ENCODE measurements at regions not wholly inside any gene's neighbourhood (a gene's known extent, or its start where the extent isn't known, plus 50 kb on each side); places are given as distances from the start of the nearest gene placed in this dataset.
A peak's percentile ranks its signal among the peaks of the same experiment; 100 is the strongest.

- no peak for DNase-seq (ENCODE audit: low read depth)
Measured at GRCh38 chr5:52498607-52499006, 289.1 kb upstream of the ITGA1 start.

- no peak for DNase-seq (ENCODE audit: low read depth)
Measured at GRCh38 chr5:52502460-52502999, 285.2 kb upstream of the ITGA1 start.

- DNase-seq (ENCODE audit: low read depth): no peak
Measured at GRCh38 chr5:52504584-52505240, 283.0 kb upstream of the ITGA1 start.

GRCh38 chr5:52517667-52518066 is 270.0 kb upstream of the ITGA1 start:
- DNase-seq (ENCODE audit: low read depth): no peak

- no peak for DNase-seq (ENCODE audit: low read depth)
Measured at GRCh38 chr5:52520171-52520570, 267.5 kb upstream of the ITGA1 start.

- no peak for DNase-seq (ENCODE audit: low read depth)
Measured at GRCh38 chr5:52521236-52521635, 266.5 kb upstream of the ITGA1 start.

GRCh38 chr5:52523701-52524100 is 264.0 kb upstream of the ITGA1 start:
- DNase-seq (ENCODE audit: low read depth): no peak

GRCh38 chr5:52531105-52531504 is 256.6 kb upstream of the ITGA1 start:
- no peak for DNase-seq (ENCODE audit: low read depth)

- no peak for DNase-seq (ENCODE audit: low read depth)
Measured at GRCh38 chr5:52543594-52543993, 244.1 kb upstream of the ITGA1 start.

- no peak for DNase-seq (ENCODE audit: low read depth)
Measured at GRCh38 chr5:52544738-52545137, 243.0 kb upstream of the ITGA1 start.

- no peak for DNase-seq (ENCODE audit: low read depth)
Measured at GRCh38 chr5:52554293-52554692, 233.4 kb upstream of the ITGA1 start.

- peak; percentile 4 for DNase-seq (ENCODE audit: low read depth)
Measured at GRCh38 chr5:52560366-52560765, 227.3 kb upstream of the ITGA1 start.

- no peak for DNase-seq (ENCODE audit: low read depth)
Measured at GRCh38 chr5:52562473-52562872, 225.2 kb upstream of the ITGA1 start.

GRCh38 chr5:52564587-52564986 is 223.1 kb upstream of the ITGA1 start:
- no peak for DNase-seq (ENCODE audit: low read depth)

GRCh38 chr5:52577546-52577945 is 210.2 kb upstream of the ITGA1 start:
- DNase-seq (ENCODE audit: low read depth): no peak

GRCh38 chr5:52579391-52579790 is 208.3 kb upstream of the ITGA1 start:
- DNase-seq (ENCODE audit: low read depth): no peak

GRCh38 chr5:52580921-52581320 is 206.8 kb upstream of the ITGA1 start:
- peak; percentile 56 for DNase-seq (ENCODE audit: low read depth)

- DNase-seq (ENCODE audit: low read depth): no peak
Measured at GRCh38 chr5:52582313-52582712, 205.4 kb upstream of the ITGA1 start.

GRCh38 chr5:52587131-52587530 is 200.6 kb upstream of the ITGA1 start:
- no peak for DNase-seq (ENCODE audit: low read depth)

GRCh38 chr5:52597625-52598024 is 190.1 kb upstream of the ITGA1 start:
- no peak for DNase-seq (ENCODE audit: low read depth)

- DNase-seq (ENCODE audit: low read depth): no peak
Measured at GRCh38 chr5:52598968-52599367, 188.7 kb upstream of the ITGA1 start.

GRCh38 chr5:52603778-52604554 is 183.8 kb upstream of the ITGA1 start:
- no peak for DNase-seq (ENCODE audit: low read depth)

All from iris pigment epithelial cell (primary cell).